Bronchial epithelial cell (primary cell): ENCODE measurements at regions not wholly inside any gene's neighbourhood (a gene's known extent, or its start where the extent isn't known, plus 50 kb on each side); places are given as distances from the start of the nearest gene placed in this dataset.
"Not testable (repeated sequence)": the region's sequence is repeated elsewhere in the genome, so short reads cannot be mapped to it uniquely, and the experiment has no call there.

Experiments
- DNase-seq: peaks from one replicate; pipeline ENCODE4 v3.0.0-alpha.2; 2010; ENCODE audit warnings: low read depth
- FAIRE-seq: peaks from 2 replicates; lab custom pipeline; 2011; peaks lifted over from hg19 to GRCh38; lab: Jason Lieb, UNC
- H3K27me3 ChIP-seq: 2 replicates; pipeline ENCODE4 v1.5.1; 2011; ENCODE audit warnings: low read length; ENCODE audit not compliant: control insufficient read depth, insufficient read depth
- H3K36me3 ChIP-seq: 2 replicates; pipeline ENCODE4 v1.5.1; 2011; ENCODE audit warnings: low read length; ENCODE audit not compliant: control insufficient read depth, insufficient read depth
- H3K4me3 ChIP-seq: 2 replicates; pipeline ENCODE4 v1.5.1; 2011; ENCODE audit warnings: mild to moderate bottlenecking, low read depth, low read length, control low read depth
- CTCF ChIP-seq: IDR thresholded peaks from 2 replicates; pipeline ENCODE4 v1.5.1; 2011; ENCODE audit warnings: mild to moderate bottlenecking, moderate library complexity, low read length, control low read depth, inconsistent platforms; ENCODE audit not compliant: insufficient read depth, severe bottlenecking

- Histone ChIP-seq H3K36me3 (no peaks in the 10 kb centered on the region), H3K4me3 (no peak overlapping the region), H3K27me3 (peaks cover 2% of the 10 kb centered on the region)
- no peak for TF ChIP-seq CTCF
- FAIRE-seq (no peak), DNase-seq (no peak)
Observed at GRCh38 chr6:16901306-16901705, 140.0 kb upstream of the ATXN1 start.

GRCh38 chr6:16898640-16899396 lies 137.6 kb upstream of the ATXN1 start:
- Histone ChIP-seq H3K36me3 (no peaks in the 10 kb centered on the region), H3K27me3 (peaks cover 2% of the 10 kb centered on the region), H3K4me3 (no peak overlapping the region)
- DNase-seq (no peak), FAIRE-seq (no peak)
- no peak for TF ChIP-seq CTCF

GRCh38 chr6:16897669-16898068 lies 136.4 kb upstream of the ATXN1 start:
- TF ChIP-seq CTCF: no peak
- no peaks in the 10 kb centered on the region for H3K36me3 ChIP-seq
- FAIRE-seq (no peak), DNase-seq (no peak)
- peaks cover 2% of the 10 kb centered on the region for H3K27me3 ChIP-seq
- H3K4me3 ChIP-seq: no peak overlapping the region

GRCh38 chr6:16894301-16894700 lies 133.0 kb upstream of the ATXN1 start:
- no peak for FAIRE-seq
- DNase-seq: no peak
- Histone ChIP-seq H3K27me3 (peaks cover 2% of the 10 kb centered on the region), H3K36me3 (no peaks in the 10 kb centered on the region), H3K4me3 (no peak overlapping the region)
- no peak for TF ChIP-seq CTCF

- not testable (repeated sequence) for DNase-seq, H3K36me3 ChIP-seq, H3K4me3 ChIP-seq, H3K27me3 ChIP-seq, FAIRE-seq
Observed at GRCh38 chr6:16891110-16891509, 129.8 kb upstream of the ATXN1 start.

GRCh38 chr6:16885411-16886160 lies 124.3 kb upstream of the ATXN1 start:
- no peak for DNase-seq
- no peak for FAIRE-seq
- Histone ChIP-seq H3K27me3 (no peaks in the 10 kb centered on the region), H3K4me3 (no peak overlapping the region), H3K36me3 (no peaks in the 10 kb centered on the region)
- TF ChIP-seq CTCF: no peak
